ENCODE measurements at regions not wholly inside any gene's neighbourhood (a gene's known extent, or its start where the extent isn't known, plus 50 kb on each side); places are given as distances from the start of the nearest gene placed in this dataset.

GRCh38 chr17:43333433-43333943 lies 65.3 kb upstream of the ARL4D start:
- no peak overlapping the region for H3K9ac ChIP-seq (ENCODE audit: insufficient read length, low read depth)
- DNase-seq (ENCODE audit: low read depth, low spot score): no peak
- TF ChIP-seq ZNF274 (IDR thresholded peaks at IDR 0.05; ENCODE audit: low read depth, low read length): no peak
- TF ChIP-seq YY1 (IDR thresholded peaks at IDR 0.05; ENCODE audit: insufficient read depth, insufficient read length): no peak
- no peak for TF ChIP-seq SUZ12 (IDR thresholded peaks at IDR 0.05; ENCODE audit: extremely low read depth, insufficient read depth, insufficient read length)
- H3K36me3 ChIP-seq (ENCODE audit: insufficient read depth, insufficient read length, low read length): peaks cover 3% of the 10 kb centered on the region
- no peak overlapping the region for H3K4me3 ChIP-seq (ENCODE audit: insufficient read length, low read depth)
- no peaks in the 10 kb centered on the region for H3K4me1 ChIP-seq (ENCODE audit: insufficient read depth, insufficient read length)
- H3K9me3 ChIP-seq (ENCODE audit: insufficient read depth, low read length): peaks cover 11% of the 10 kb centered on the region; the same call in 1 of the 2 replicates
- H3K27me3 ChIP-seq (ENCODE audit: insufficient read depth, insufficient read length): no peaks in the 10 kb centered on the region

GRCh38 chr17:43332230-43332629 lies 66.6 kb upstream of the ARL4D start:
- H3K9ac ChIP-seq (ENCODE audit: insufficient read length, low read depth): no peak overlapping the region
- H3K36me3 ChIP-seq (ENCODE audit: insufficient read depth, insufficient read length, low read length): no peaks in the 10 kb centered on the region
- peaks cover 11% of the 10 kb centered on the region; the same call in 1 of the 2 replicates for H3K9me3 ChIP-seq (ENCODE audit: insufficient read depth, low read length)
- no peak overlapping the region for H3K4me3 ChIP-seq (ENCODE audit: insufficient read length, low read depth)
- TF ChIP-seq ZNF274 (IDR thresholded peaks at IDR 0.05; ENCODE audit: low read depth, low read length) (no peak), SUZ12 (IDR thresholded peaks at IDR 0.05; ENCODE audit: extremely low read depth, insufficient read depth, insufficient read length) (no peak), YY1 (IDR thresholded peaks at IDR 0.05; ENCODE audit: insufficient read depth, insufficient read length) (no peak)
- no peak for DNase-seq (ENCODE audit: low read depth, low spot score)
- H3K4me1 ChIP-seq (ENCODE audit: insufficient read depth, insufficient read length): no peaks in the 10 kb centered on the region
- no peaks in the 10 kb centered on the region for H3K27me3 ChIP-seq (ENCODE audit: insufficient read depth, insufficient read length)

GRCh38 chr17:43330876-43331639 lies 67.7 kb upstream of the ARL4D start:
- Histone ChIP-seq H3K9me3 (ENCODE audit: insufficient read depth, low read length) (peaks cover 11% of the 10 kb centered on the region; the same call in 1 of the 2 replicates), H3K4me1 (ENCODE audit: insufficient read depth, insufficient read length) (no peaks in the 10 kb centered on the region), H3K9ac (ENCODE audit: insufficient read length, low read depth) (no peak overlapping the region), H3K4me3 (ENCODE audit: insufficient read length, low read depth) (no peak overlapping the region), H3K36me3 (ENCODE audit: insufficient read depth, insufficient read length, low read length) (no peaks in the 10 kb centered on the region), H3K27me3 (ENCODE audit: insufficient read depth, insufficient read length) (no peaks in the 10 kb centered on the region)
- no peak for DNase-seq (ENCODE audit: low read depth, low spot score)
- TF ChIP-seq SUZ12 (IDR thresholded peaks at IDR 0.05; ENCODE audit: extremely low read depth, insufficient read depth, insufficient read length): no peak
- no peak for TF ChIP-seq ZNF274 (IDR thresholded peaks at IDR 0.05; ENCODE audit: low read depth, low read length)
- no peak for TF ChIP-seq YY1 (IDR thresholded peaks at IDR 0.05; ENCODE audit: insufficient read depth, insufficient read length)

- peaks cover 5% of the 10 kb centered on the region for H3K36me3 ChIP-seq (ENCODE audit: insufficient read depth, insufficient read length, low read length)
- TF ChIP-seq ZNF274 (IDR thresholded peaks at IDR 0.05; ENCODE audit: low read depth, low read length) (no peak), SUZ12 (IDR thresholded peaks at IDR 0.05; ENCODE audit: extremely low read depth, insufficient read depth, insufficient read length) (no peak), YY1 (IDR thresholded peaks at IDR 0.05; ENCODE audit: insufficient read depth, insufficient read length) (no peak)
- H3K4me1 ChIP-seq (ENCODE audit: insufficient read depth, insufficient read length): no peaks in the 10 kb centered on the region
- H3K9ac ChIP-seq (ENCODE audit: insufficient read length, low read depth): no peak overlapping the region
- no peaks in the 10 kb centered on the region for H3K27me3 ChIP-seq (ENCODE audit: insufficient read depth, insufficient read length)
- no peak for DNase-seq (ENCODE audit: low read depth, low spot score)
- peaks cover 11% of the 10 kb centered on the region; the same call in 1 of the 2 replicates for H3K9me3 ChIP-seq (ENCODE audit: insufficient read depth, low read length)
- no peak overlapping the region for H3K4me3 ChIP-seq (ENCODE audit: insufficient read length, low read depth)
Observed at GRCh38 chr17:43329183-43329582, 69.6 kb upstream of the ARL4D start.

GRCh38 chr17:43328650-43329049 lies 70.1 kb upstream of the ARL4D start:
- DNase-seq (ENCODE audit: low read depth, low spot score): no peak
- Histone ChIP-seq H3K4me1 (ENCODE audit: insufficient read depth, insufficient read length) (no peaks in the 10 kb centered on the region), H3K36me3 (ENCODE audit: insufficient read depth, insufficient read length, low read length) (peaks cover 6% of the 10 kb centered on the region), H3K9ac (ENCODE audit: insufficient read length, low read depth) (no peak overlapping the region), H3K4me3 (ENCODE audit: insufficient read length, low read depth) (no peak overlapping the region), H3K9me3 (ENCODE audit: insufficient read depth, low read length) (peaks cover 9% of the 10 kb centered on the region; the same call in 1 of the 2 replicates), H3K27me3 (ENCODE audit: insufficient read depth, insufficient read length) (no peaks in the 10 kb centered on the region)
- TF ChIP-seq YY1 (IDR thresholded peaks at IDR 0.05; ENCODE audit: insufficient read depth, insufficient read length) (no peak), SUZ12 (IDR thresholded peaks at IDR 0.05; ENCODE audit: extremely low read depth, insufficient read depth, insufficient read length) (no peak), ZNF274 (IDR thresholded peaks at IDR 0.05; ENCODE audit: low read depth, low read length) (no peak)

- no peak overlapping the region for H3K9ac ChIP-seq (ENCODE audit: insufficient read length, low read depth)
- H3K4me1 ChIP-seq (ENCODE audit: insufficient read depth, insufficient read length): no peaks in the 10 kb centered on the region
- no peak overlapping the region for H3K4me3 ChIP-seq (ENCODE audit: insufficient read length, low read depth)
- DNase-seq (ENCODE audit: low read depth, low spot score): no peak
- H3K36me3 ChIP-seq (ENCODE audit: insufficient read depth, insufficient read length, low read length): peaks cover 6% of the 10 kb centered on the region
- H3K27me3 ChIP-seq (ENCODE audit: insufficient read depth, insufficient read length): no peaks in the 10 kb centered on the region
- TF ChIP-seq SUZ12 (IDR thresholded peaks at IDR 0.05; ENCODE audit: extremely low read depth, insufficient read depth, insufficient read length) (no peak), YY1 (IDR thresholded peaks at IDR 0.05; ENCODE audit: insufficient read depth, insufficient read length) (no peak), ZNF274 (IDR thresholded peaks at IDR 0.05; ENCODE audit: low read depth, low read length) (no peak)
- peaks cover 1% of the 10 kb centered on the region; the same call in 1 of the 2 replicates for H3K9me3 ChIP-seq (ENCODE audit: insufficient read depth, low read length)
Observed at GRCh38 chr17:43327834-43328420, 70.9 kb upstream of the ARL4D start.

GRCh38 chr17:43327421-43327820 lies 71.4 kb upstream of the ARL4D start:
- TF ChIP-seq ZNF274 (IDR thresholded peaks at IDR 0.05; ENCODE audit: low read depth, low read length) (no peak), YY1 (IDR thresholded peaks at IDR 0.05; ENCODE audit: insufficient read depth, insufficient read length) (no peak), SUZ12 (IDR thresholded peaks at IDR 0.05; ENCODE audit: extremely low read depth, insufficient read depth, insufficient read length) (no peak)
- H3K36me3 ChIP-seq (ENCODE audit: insufficient read depth, insufficient read length, low read length): peaks cover 6% of the 10 kb centered on the region
- DNase-seq (ENCODE audit: low read depth, low spot score): no peak
- H3K9me3 ChIP-seq (ENCODE audit: insufficient read depth, low read length): no peaks in the 10 kb centered on the region
- H3K4me3 ChIP-seq (ENCODE audit: insufficient read length, low read depth): no peak overlapping the region
- H3K27me3 ChIP-seq (ENCODE audit: insufficient read depth, insufficient read length): no peaks in the 10 kb centered on the region
- no peaks in the 10 kb centered on the region for H3K4me1 ChIP-seq (ENCODE audit: insufficient read depth, insufficient read length)
- no peak overlapping the region for H3K9ac ChIP-seq (ENCODE audit: insufficient read length, low read depth)
